Thyroid gland (tissue), 4 donors: ENCODE measurements at regions not wholly inside any gene's neighbourhood (a gene's known extent, or its start where the extent isn't known, plus 50 kb on each side); places are given as distances from the start of the nearest gene placed in this dataset.

Experiments
- DNase-seq, 2 donors: peaks; one replicate each; pipeline ENCODE4 v3.0.0-alpha.2; 2019
- H3K27ac ChIP-seq, 3 donors: fragments of 200-600 bp; sonication (generic); 1 replicate in 2 of 3; 2 replicates in 1 of 3; pipeline ENCODE4 v1.5.1; 2016 to 2019; ENCODE audit warnings: mild to moderate bottlenecking in 1 of 3, moderate library complexity in 1 of 3
- H3K27me3 ChIP-seq: fragments of 200-600 bp; sonication (generic); one replicate; pipeline ENCODE4 v1.5.1; 2019
- H3K36me3 ChIP-seq, 2 donors: fragments of 200-600 bp; sonication (generic); one replicate each; pipeline ENCODE4 v1.5.1; 2016 to 2019
- H3K4me1 ChIP-seq, 2 donors: fragments of 200-600 bp; sonication (generic); one replicate each; pipeline ENCODE4 v1.5.1; 2017 to 2019
- H3K4me3 ChIP-seq, 3 donors: fragments of 200-600 bp; sonication (generic); replicated peaks in 1 of 3; 1 replicate in 2 of 3; 2 replicates in 1 of 3; pipeline ENCODE4 v1.5.1; 2016; ENCODE audit warnings: mild to moderate bottlenecking in 1 of 3
- H3K9me3 ChIP-seq: fragments of 200-600 bp; sonication (generic); one replicate; pipeline ENCODE4 v1.5.1; 2017
- CTCF ChIP-seq, 6 experiments: fragments of 200-600 bp in 3 of 6; fragments of 450-650 bp in 3 of 6; sonication (generic) in 3 of 6; IDR thresholded peaks; one replicate each; pipeline ENCODE4 v1.5.1; 2016 to 2019; ENCODE audit warnings: antibody characterized with exemption in 6 of 6, mild to moderate bottlenecking in 2 of 6, inconsistent platforms in 1 of 6, moderate library complexity in 1 of 6
- POLR2A ChIP-seq, 2 donors: fragments of 450-650 bp; IDR thresholded peaks; one replicate each; pipeline ENCODE4 v1.6.1; 2017; ENCODE audit warnings: antibody characterized with exemption in 2 of 2, mild to moderate bottlenecking in 2 of 2, moderate library complexity in 1 of 2
- WGBS, 2 donors: methylation state at CpG; one replicate each; pipeline ENCODE4 v1.1.5; 2017; 5-methylcytosine and 5-hydroxymethylcytosine counted together
- intact Hi-C: fragments of 100-400 bp; cut with DNase I; formaldehyde crosslinking; loops from one replicate; pipeline ENCODE4 v1.15.1; 2023

DNA sequence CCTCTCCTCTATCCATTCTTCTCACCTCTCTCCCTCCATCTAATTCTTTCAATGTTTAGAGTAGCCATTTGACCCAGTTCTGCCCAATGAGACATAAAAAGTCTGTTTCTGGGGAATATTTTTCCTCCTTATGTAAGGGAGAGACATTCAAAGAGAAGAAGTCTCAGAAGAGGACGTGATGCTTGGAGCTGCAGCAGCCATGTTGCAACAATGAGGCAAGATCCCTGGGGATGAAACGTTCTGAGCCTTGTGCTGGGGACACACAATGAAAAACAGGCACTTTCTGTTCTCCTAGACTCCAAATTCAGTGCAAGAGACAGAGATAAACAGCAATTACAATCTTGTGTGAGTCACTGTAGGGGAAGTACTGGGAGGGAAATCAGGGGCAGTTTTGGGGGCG, 130.8 kb downstream of the FOXL1 start:
- H3K27ac ChIP-seq, result no peak overlapping the region
- intact Hi-C loops, result no loop called here
- H3K9me3 ChIP-seq, result no peaks in the 10 kb centered on the region
- no peaks in the 10 kb centered on the region for H3K4me1 ChIP-seq
- H3K4me3 ChIP-seq, result no peak overlapping the region
- WGBS, 2 donors, result 81 to 85% methylated on average over 3 of the region's 3 CpGs
- no peaks in the 10 kb centered on the region for H3K27me3 ChIP-seq
- TF ChIP-seq POLR2A (IDR thresholded peaks at IDR 0.05) (no peak), CTCF (IDR thresholded peaks at IDR 0.05) (no peak)
- H3K36me3 ChIP-seq, result no peaks in the 10 kb centered on the region
- no peak for DNase-seq

DNA sequence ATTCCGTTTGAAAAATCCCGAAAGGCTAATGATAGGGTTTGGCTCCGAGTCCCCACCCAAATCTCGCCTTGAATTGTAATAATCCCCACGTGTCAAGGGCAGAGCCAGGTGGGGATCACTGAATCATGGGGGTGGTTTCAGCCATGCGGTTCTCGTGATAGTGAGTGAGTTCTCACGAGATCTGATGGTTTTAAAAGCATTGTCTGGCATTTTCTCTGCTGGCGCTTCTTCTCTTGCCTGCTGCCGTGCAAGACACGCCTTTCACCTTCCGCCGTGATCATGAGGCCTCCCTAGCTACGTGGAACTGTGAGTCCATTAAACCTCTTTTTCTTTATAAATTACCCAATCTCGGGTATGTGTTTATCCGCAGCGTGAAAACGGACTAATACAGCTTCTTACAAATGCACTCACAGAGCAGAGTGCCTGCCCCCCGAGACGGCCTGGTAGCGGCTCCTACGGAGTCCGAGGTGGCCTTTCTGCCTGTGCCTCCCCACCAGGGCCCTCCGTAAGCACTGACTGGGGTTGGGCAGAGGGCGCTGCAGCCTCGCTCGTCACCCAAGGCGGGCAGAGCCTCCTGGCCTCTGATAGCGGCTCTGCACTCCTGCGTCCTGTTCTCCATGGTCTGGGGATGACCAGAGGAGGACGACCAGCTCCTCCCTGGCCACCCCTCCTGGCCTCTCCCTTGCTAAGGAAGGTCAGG, 131.7 kb downstream of the FOXL1 start:
- 86 to 89% methylated on average over 23 to 31 of the region's 31 CpGs for WGBS, 2 donors

DNA sequence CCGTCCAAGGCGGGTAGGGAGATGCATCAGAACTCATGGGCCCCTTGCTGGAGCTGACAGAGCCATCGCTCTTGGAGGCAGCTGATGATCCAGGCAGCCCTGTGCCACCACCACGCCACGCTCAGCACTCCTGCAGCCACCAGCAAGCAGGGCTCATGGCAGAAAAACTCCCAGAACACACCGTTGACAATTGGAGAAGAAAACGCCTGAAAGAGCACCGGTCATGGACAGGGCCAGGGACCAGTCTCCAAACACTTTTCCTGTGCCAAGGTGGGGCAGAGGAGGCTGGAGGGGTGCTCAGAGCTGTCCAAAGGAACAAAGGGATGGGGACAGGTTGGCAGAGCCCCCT, 132.2 kb downstream of the FOXL1 start:
- Histone ChIP-seq H3K27ac (no peak overlapping the region), H3K27me3 (no peaks in the 10 kb centered on the region), H3K9me3 (no peaks in the 10 kb centered on the region), H3K4me3 (no peak overlapping the region), H3K36me3 (no peaks in the 10 kb centered on the region), H3K4me1 (no peaks in the 10 kb centered on the region)
- intact Hi-C loops, result no loop called here
- no peak for TF ChIP-seq CTCF (IDR thresholded peaks at IDR 0.05)
- no peak for TF ChIP-seq POLR2A (IDR thresholded peaks at IDR 0.05)
- 64 to 78% methylated on average over 8 of the region's 8 CpGs for WGBS, 2 donors
- no peak for DNase-seq

More for the DNA sequence above, 131.7 kb downstream of the FOXL1 start:
- Histone ChIP-seq H3K27ac (no peak overlapping the region), H3K4me3 (no peak overlapping the region), H3K36me3 (no peaks in the 10 kb centered on the region), H3K4me1 (no peaks in the 10 kb centered on the region), H3K27me3 (no peaks in the 10 kb centered on the region), H3K9me3 (no peaks in the 10 kb centered on the region)
- TF ChIP-seq CTCF (IDR thresholded peaks at IDR 0.05) (no peak), POLR2A (IDR thresholded peaks at IDR 0.05) (no peak)
- DNase-seq, result no peak
- intact Hi-C loops, result no loop called here

GRCh38 chr16:86712158-86713009, 134.0 kb downstream of the FOXL1 start:
- TF ChIP-seq CTCF (IDR thresholded peaks at IDR 0.05) (no peak), POLR2A (IDR thresholded peaks at IDR 0.05) (no peak)
- Histone ChIP-seq H3K27me3 (peaks cover 2% of the 10 kb centered on the region), H3K36me3 (no peaks in the 10 kb centered on the region), H3K4me1 (no peaks in the 10 kb centered on the region), H3K9me3 (no peaks in the 10 kb centered on the region), H3K27ac (no peak overlapping the region), H3K4me3 (no peak overlapping the region)
- WGBS, 2 donors, result 87 to 88% methylated on average over 13 to 14 of the region's 18 CpGs
- intact Hi-C loops, result no loop called here
- DNase-seq, result no peak

- no peaks in the 10 kb centered on the region for H3K4me1 ChIP-seq
- intact Hi-C loops, result no loop called here
- no peaks in the 10 kb centered on the region for H3K9me3 ChIP-seq
- H3K27me3 ChIP-seq, result peaks cover 2% of the 10 kb centered on the region
- H3K27ac ChIP-seq, result no peak overlapping the region
- no peaks in the 10 kb centered on the region for H3K36me3 ChIP-seq
- no peak overlapping the region for H3K4me3 ChIP-seq
- no peak for TF ChIP-seq CTCF (IDR thresholded peaks at IDR 0.05)
- no peak for TF ChIP-seq POLR2A (IDR thresholded peaks at IDR 0.05)
- WGBS, 2 donors, result 80 to 90% methylated on average over 7 to 24 of the region's 25 CpGs
- no peak for DNase-seq
Observed at GRCh38 chr16:86713021-86713631, 134.8 kb downstream of the FOXL1 start.
